OCI-LY1 (cell line): ENCODE measurements at regions not wholly inside any gene's neighbourhood (a gene's known extent, or its start where the extent isn't known, plus 50 kb on each side); places are given as distances from the start of the nearest gene placed in this dataset.

ENCODE experiments used
- CTCF ChIP-seq: fragments of 200-600 bp; sonication (generic), shearing (Covaris generic); IDR thresholded peaks from 2 replicates; pipeline ENCODE4 v1.5.1; 2017; ENCODE audit warnings: mild to moderate bottlenecking, antibody characterized with exemption, low read length, moderate library complexity, mixed read lengths
- EZH2 ChIP-seq: fragments of 200-600 bp; sonication (generic), shearing (Covaris generic); IDR thresholded peaks from 2 replicates; pipeline ENCODE4 v1.8.0; 2017; ENCODE audit warnings: borderline replicate concordance, mixed run types, mild to moderate bottlenecking, antibody characterized with exemption, low read length, moderate library complexity, mixed read lengths

- TF ChIP-seq CTCF (no peak), EZH2 (no peak)
Measured at GRCh38 chr2:3972377-3972776, 269.0 kb downstream of the DCDC2C start.
